ENCODE measurements at regions not wholly inside any gene's neighbourhood (a gene's known extent, or its start where the extent isn't known, plus 50 kb on each side); places are given as distances from the start of the nearest gene placed in this dataset.

DNA sequence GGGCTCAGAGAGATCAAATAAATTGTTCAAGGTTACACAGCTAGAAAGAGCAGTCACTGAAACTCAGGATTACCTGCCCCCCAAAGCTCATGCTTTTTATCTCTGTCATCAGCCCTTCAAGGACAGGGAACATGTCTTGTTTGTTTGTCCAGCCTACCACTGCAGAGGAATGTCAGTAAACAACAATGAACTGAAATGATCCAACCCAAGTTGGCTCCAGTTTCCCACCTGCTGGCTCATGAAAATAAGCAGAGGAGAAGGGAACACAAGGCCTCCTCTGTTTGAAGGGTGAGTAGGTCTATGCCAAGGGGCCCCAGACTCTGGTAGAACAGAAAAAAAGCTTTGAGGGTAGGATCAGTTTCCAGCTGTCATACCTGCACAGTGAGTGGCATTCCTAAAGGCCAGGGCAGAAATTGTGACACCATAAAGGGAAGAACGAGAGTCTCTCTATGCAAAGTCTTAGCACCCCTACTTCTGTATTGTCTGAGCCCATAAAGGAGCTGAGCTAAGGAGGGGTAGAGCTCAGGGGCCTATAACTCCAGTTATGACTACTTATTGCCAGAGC is 115.2 kb downstream of the TRIM36 start:
- Histone ChIP-seq H3K4me3 (no peak overlapping the region), H3K9me3 (no peaks in the 10 kb centered on the region), H3K27me3 (no peaks in the 10 kb centered on the region), H3K4me1 (no peaks in the 10 kb centered on the region), H3K36me3 (no peaks in the 10 kb centered on the region), H3K27ac (no peak overlapping the region)
- intact Hi-C loops (cut with DNase I) = no loop called here
- no peak for DNase-seq (ENCODE audit: low spot score in 2 of 2)
- TF ChIP-seq, protein P1, sequence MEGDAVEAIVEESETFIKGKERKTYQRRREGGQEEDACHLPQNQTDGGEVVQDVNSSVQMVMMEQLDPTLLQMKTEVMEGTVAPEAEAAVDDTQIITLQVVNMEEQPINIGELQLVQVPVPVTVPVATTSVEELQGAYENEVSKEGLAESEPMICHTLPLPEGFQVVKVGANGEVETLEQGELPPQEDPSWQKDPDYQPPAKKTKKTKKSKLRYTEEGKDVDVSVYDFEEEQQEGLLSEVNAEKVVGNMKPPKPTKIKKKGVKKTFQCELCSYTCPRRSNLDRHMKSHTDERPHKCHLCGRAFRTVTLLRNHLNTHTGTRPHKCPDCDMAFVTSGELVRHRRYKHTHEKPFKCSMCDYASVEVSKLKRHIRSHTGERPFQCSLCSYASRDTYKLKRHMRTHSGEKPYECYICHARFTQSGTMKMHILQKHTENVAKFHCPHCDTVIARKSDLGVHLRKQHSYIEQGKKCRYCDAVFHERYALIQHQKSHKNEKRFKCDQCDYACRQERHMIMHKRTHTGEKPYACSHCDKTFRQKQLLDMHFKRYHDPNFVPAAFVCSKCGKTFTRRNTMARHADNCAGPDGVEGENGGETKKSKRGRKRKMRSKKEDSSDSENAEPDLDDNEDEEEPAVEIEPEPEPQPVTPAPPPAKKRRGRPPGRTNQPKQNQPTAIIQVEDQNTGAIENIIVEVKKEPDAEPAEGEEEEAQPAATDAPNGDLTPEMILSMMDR (IDR thresholded peaks at IDR 0.05) = no peak

DNA sequence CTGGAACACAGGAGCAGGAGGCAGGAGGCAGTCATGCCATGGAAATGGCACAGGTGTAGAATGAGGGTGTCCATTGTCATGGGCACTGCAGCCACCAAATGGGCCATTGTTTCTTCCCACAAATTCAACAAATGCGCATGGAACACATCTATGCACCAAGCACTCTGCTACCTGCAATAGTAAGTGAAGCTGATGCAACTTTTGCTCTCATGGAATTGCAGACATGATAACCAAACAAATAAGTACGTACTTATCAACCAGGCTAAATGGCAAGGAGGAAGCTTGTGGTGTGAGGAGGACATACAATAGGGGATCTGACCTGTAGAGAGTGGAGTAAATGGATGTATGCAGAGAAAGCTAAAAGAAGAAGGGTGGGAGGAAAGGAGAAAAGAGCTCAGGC is 116.8 kb downstream of the TRIM36 start:
- Histone ChIP-seq H3K9me3 (no peaks in the 10 kb centered on the region), H3K4me1 (no peaks in the 10 kb centered on the region), H3K27me3 (no peaks in the 10 kb centered on the region), H3K36me3 (no peaks in the 10 kb centered on the region), H3K4me3 (no peak overlapping the region), H3K27ac (no peak overlapping the region)
- DNase-seq (ENCODE audit: low spot score in 2 of 2) = no peak
- TF ChIP-seq, protein P1 (IDR thresholded peaks at IDR 0.05) = no peak
- intact Hi-C loops (cut with DNase I) = no loop called here

DNA sequence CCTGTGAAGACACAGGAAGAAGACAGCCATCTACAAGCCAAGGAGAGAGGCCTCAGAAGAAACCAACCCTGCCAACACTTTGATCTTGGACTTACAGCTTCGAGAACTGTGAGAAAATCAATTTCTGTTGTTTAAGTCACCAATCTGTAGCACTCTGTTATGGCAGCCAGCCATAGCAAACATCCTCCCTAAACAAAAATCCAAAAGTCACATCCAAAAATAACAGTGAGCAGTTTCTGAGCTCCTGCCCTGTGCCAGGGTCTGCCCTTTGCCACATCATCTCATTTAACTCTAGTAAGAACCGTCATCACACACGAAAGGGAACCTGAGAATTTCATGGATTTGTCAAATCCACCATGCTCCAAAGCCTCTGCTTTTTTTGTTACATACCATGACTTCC is 118.8 kb downstream of the TRIM36 start:
- Histone ChIP-seq H3K4me3 (no peak overlapping the region), H3K36me3 (no peaks in the 10 kb centered on the region), H3K27me3 (no peaks in the 10 kb centered on the region), H3K9me3 (no peaks in the 10 kb centered on the region), H3K27ac (no peak overlapping the region), H3K4me1 (no peaks in the 10 kb centered on the region)
- no peak for DNase-seq (ENCODE audit: low spot score in 2 of 2)
- TF ChIP-seq, protein P1 (IDR thresholded peaks at IDR 0.05) = no peak
- intact Hi-C loops (cut with DNase I) = no loop called here

DNA sequence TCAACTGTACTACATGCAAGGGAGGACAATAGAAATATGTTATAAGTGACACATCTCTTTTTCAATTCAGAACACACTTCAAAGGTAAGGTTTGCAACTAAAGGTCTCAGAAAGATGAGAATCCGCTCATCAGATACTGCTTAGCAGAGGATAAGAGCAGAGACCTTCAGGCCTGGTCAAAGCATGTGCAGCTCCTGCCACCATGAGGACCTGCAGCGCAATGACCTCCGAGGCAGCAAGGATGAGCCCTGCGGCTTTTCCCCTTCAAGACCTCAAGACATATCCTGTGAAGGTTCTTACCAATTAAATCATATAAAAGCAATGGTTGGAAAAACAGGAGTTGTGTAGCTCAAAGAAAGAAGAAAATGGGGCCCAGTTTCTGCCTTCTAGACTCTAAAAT is 135.8 kb downstream of the TRIM36 start:
- Histone ChIP-seq H3K9me3 (no peaks in the 10 kb centered on the region), H3K4me3 (no peak overlapping the region), H3K36me3 (no peaks in the 10 kb centered on the region), H3K27ac (no peak overlapping the region), H3K27me3 (no peaks in the 10 kb centered on the region), H3K4me1 (no peaks in the 10 kb centered on the region)
- intact Hi-C loops (cut with DNase I) = no loop called here
- TF ChIP-seq, protein P1 (IDR thresholded peaks at IDR 0.05) = no peak
- no peak for DNase-seq (ENCODE audit: low spot score in 2 of 2)

DNA sequence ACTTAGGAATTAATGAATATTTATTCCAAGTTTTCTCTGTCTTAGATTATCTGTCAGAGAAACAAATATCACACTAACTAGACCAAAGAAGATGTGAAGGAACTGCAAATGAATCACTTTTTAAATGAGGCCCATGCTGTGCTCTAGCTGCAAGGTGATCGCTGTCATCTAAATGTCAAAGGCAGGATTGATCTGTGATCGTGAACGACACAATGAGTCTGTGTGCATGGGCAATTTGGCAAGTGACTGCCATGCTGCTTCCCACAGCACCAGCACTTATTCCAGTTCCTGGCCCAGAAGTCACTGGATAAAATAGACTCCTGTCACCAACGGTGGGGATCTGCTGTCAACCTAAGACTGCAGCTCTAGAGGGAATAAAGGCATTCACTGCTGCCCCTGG is 141.2 kb downstream of the TRIM36 start:
- TF ChIP-seq, protein P1 (IDR thresholded peaks at IDR 0.05) = no peak
- no peaks in the 10 kb centered on the region for H3K9me3 ChIP-seq
- H3K4me3 ChIP-seq = no peak overlapping the region
- H3K27ac ChIP-seq = no peak overlapping the region
- H3K36me3 ChIP-seq = no peaks in the 10 kb centered on the region
- H3K4me1 ChIP-seq = no peaks in the 10 kb centered on the region
- intact Hi-C loops (cut with DNase I) = no loop called here
- DNase-seq (ENCODE audit: low spot score in 2 of 2) = no peak
- H3K27me3 ChIP-seq = no peaks in the 10 kb centered on the region

DNA sequence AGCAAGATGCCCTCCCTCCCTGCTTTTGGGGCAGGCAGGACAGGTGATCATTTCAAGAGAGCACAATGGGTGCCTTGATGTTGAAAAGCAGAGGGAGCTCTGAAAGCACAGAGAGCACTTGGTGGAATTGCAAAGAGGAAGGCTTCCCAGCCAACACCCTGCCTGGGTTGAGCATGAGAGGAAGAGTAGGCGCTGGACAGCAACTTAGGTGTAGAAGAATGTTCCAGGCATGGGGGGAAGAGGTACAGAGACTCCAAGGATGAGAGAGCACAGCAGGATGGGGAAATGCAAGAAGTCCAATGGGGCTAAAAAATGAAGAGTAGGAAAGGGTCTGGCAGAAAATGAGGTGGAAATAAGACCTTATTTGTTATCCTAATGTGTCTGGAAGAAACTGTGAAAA is 144.8 kb downstream of the TRIM36 start:
- H3K36me3 ChIP-seq = no peaks in the 10 kb centered on the region
- H3K27me3 ChIP-seq = no peaks in the 10 kb centered on the region
- TF ChIP-seq, protein P1 (IDR thresholded peaks at IDR 0.05) = no peak
- intact Hi-C loops (cut with DNase I) = no loop called here
- no peak overlapping the region for H3K4me3 ChIP-seq
- no peaks in the 10 kb centered on the region for H3K4me1 ChIP-seq
- DNase-seq (ENCODE audit: low spot score in 2 of 2) = no peak
- no peak overlapping the region for H3K27ac ChIP-seq
- H3K9me3 ChIP-seq = no peaks in the 10 kb centered on the region
